B cell (primary cell): ENCODE measurements at regions not wholly inside any gene's neighbourhood (a gene's known extent, or its start where the extent isn't known, plus 50 kb on each side); places are given as distances from the start of the nearest gene placed in this dataset.

ENCODE experiments used
- ATAC-seq: fragments of 200-7000 bp; cut with Tn5 transposase; one replicate; pipeline ENCODE4 v1.10.0; 2021; ENCODE audit warnings: low read depth, mild to moderate bottlenecking, moderate number of reproducible peaks, moderate library complexity
- CTCF ChIA-PET: fragments of 350-600 bp; sonication (Branson Sonifier 250); formaldehyde crosslinking; loops from one replicate; lab custom pipeline; 2021; ENCODE audit warnings: antibody characterized with exemption, inconsistent platforms; lab: Charles Lee
- POLR2A ChIA-PET: fragments of 350-600 bp; sonication (Branson Sonifier 250); formaldehyde crosslinking; loops from one replicate; lab custom pipeline; 2021; ENCODE audit warnings: antibody characterized with exemption; lab: Charles Lee
- DNase-seq: peaks from one replicate; pipeline ENCODE4 v3.0.0; 2013
- H2AFZ ChIP-seq: 2 replicates; pipeline ENCODE4 v1.6.1; 2012; ENCODE audit warnings: mild to moderate bottlenecking, low read depth, low read length; ENCODE audit not compliant: insufficient read depth, poor library complexity, severe bottlenecking
- H3K27ac ChIP-seq, 2 donors: 1 replicate in 1 of 2; 2 replicates in 1 of 2; pipeline ENCODE4 v1.5.1; 2012 to 2013; ENCODE audit warnings: low read length in 2 of 2, mild to moderate bottlenecking in 2 of 2, moderate library complexity in 1 of 2
- H3K27me3 ChIP-seq, 4 experiments: fragments of 200-600 bp in 1 of 4; sonication (generic) in 1 of 4; replicated peaks in 1 of 4; 1 replicate in 2 of 4; 2 replicates in 2 of 4; pipeline versions ENCODE4 v1.6.1 to v1.7.0; 2013 to 2016; ENCODE audit warnings: low read length in 3 of 4, mild to moderate bottlenecking in 2 of 4, mixed read lengths in 1 of 4, moderate library complexity in 1 of 4; ENCODE audit not compliant: insufficient read depth in 4 of 4, control insufficient read depth in 3 of 4; ENCODE audit errors: control extremely low read depth in 1 of 4
- H3K36me3 ChIP-seq, 2 experiments: replicated peaks in 1 of 2; 1 replicate in 1 of 2; 2 replicates in 1 of 2; pipeline versions ENCODE4 v1.6.1 to v1.7.1; 2013; ENCODE audit warnings: low read length in 1 of 2; ENCODE audit not compliant: insufficient read depth in 2 of 2, control insufficient read depth in 1 of 2; ENCODE audit errors: control extremely low read depth in 1 of 2, extremely low read depth in 1 of 2
- H3K4me1 ChIP-seq, 2 donors: fragments of 200-600 bp in 1 of 2; sonication (generic) in 1 of 2; 1 replicate in 1 of 2; 2 replicates in 1 of 2; pipeline versions ENCODE4 v1.5.1 to v1.6.1; 2013 to 2017; ENCODE audit warnings: low read length in 2 of 2; ENCODE audit not compliant: control insufficient read depth in 2 of 2, insufficient read depth in 2 of 2
- H3K4me2 ChIP-seq: replicated peaks from 2 replicates; pipeline ENCODE3; 2012; ENCODE audit warnings: mild to moderate bottlenecking, low read depth, low read length; ENCODE audit not compliant: poor library complexity, severe bottlenecking
- H3K4me3 ChIP-seq, 5 experiments: fragments of 200-600 bp in 1 of 5; sonication (generic) in 1 of 5; 1 replicate in 3 of 5; 2 replicates in 2 of 5; pipeline versions ENCODE4 v1.5.1 to v1.7.0; 2011 to 2016; ENCODE audit warnings: low read length in 4 of 5, mild to moderate bottlenecking in 4 of 5, low read depth in 2 of 5, control low read depth in 1 of 5, moderate library complexity in 1 of 5; ENCODE audit not compliant: insufficient read depth in 1 of 5; ENCODE audit errors: control extremely low read depth in 1 of 5, extremely low read depth in 1 of 5
- H3K79me2 ChIP-seq: fragments of 200-600 bp; sonication (generic); one replicate; pipeline ENCODE4 v1.6.0; 2016; ENCODE audit warnings: low read length; ENCODE audit not compliant: control insufficient read depth, insufficient read depth
- H3K9ac ChIP-seq: fragments of 200-600 bp; sonication (generic); 2 replicates; pipeline ENCODE4 v1.6.1; 2017; ENCODE audit warnings: mild to moderate bottlenecking, low read length, moderate library complexity
- H3K9me3 ChIP-seq, 3 donors: one replicate each; pipeline versions ENCODE4 v1.6.1 to v1.7.1; 2013; ENCODE audit warnings: low read length in 2 of 3; ENCODE audit not compliant: control insufficient read depth in 2 of 3, insufficient read depth in 1 of 3; ENCODE audit errors: control extremely low read depth in 1 of 3
- H4K20me1 ChIP-seq: 2 replicates; pipeline ENCODE4 v1.6.0; 2012; ENCODE audit warnings: mild to moderate bottlenecking, low read length; ENCODE audit not compliant: insufficient read depth, control insufficient read depth, poor library complexity, severe bottlenecking
- H3K27ac Mint-ChIP-seq: one replicate; pipeline ENCODE4 v1.8.0; 2021; ENCODE audit warnings: mixed read lengths
- H3K27me3 Mint-ChIP-seq: one replicate; pipeline ENCODE4 v1.8.0; 2021; ENCODE audit warnings: mixed read lengths
- H3K4me1 Mint-ChIP-seq: one replicate; pipeline ENCODE4 v1.8.0; 2021; ENCODE audit warnings: mixed read lengths
- H3K4me3 Mint-ChIP-seq: one replicate; pipeline ENCODE4 v1.8.0; 2021; ENCODE audit warnings: mixed read lengths
- H3K9me3 Mint-ChIP-seq: one replicate; pipeline ENCODE4 v1.8.0; 2022; ENCODE audit warnings: mixed read lengths; ENCODE audit not compliant: insufficient read depth
- CTCF ChIP-seq: fragments of 200-600 bp; IDR thresholded peaks from one replicate; pipeline ENCODE4 v1.8.0; 2022; ENCODE audit warnings: antibody characterized with exemption, mild to moderate bottlenecking
- EZH2 ChIP-seq: IDR thresholded peaks from 2 replicates; pipeline ENCODE4 v1.6.1; 2012; ENCODE audit warnings: borderline replicate concordance, low read depth, mild to moderate bottlenecking, moderate library complexity, low read length; ENCODE audit not compliant: insufficient read depth, poor library complexity, severe bottlenecking
- WGBS: methylation state at CpG from one replicate; pipeline ENCODE4 v1.1.5; 2013; ENCODE audit warnings: missing lambda C conversion rate; ENCODE audit not compliant: insufficient coverage; 5-methylcytosine and 5-hydroxymethylcytosine counted together
- intact Hi-C: fragments of 100-400 bp; cut with micrococcal nuclease; formaldehyde crosslinking; loops from one replicate; pipeline ENCODE4 v1.10.0; 2022

DNA sequence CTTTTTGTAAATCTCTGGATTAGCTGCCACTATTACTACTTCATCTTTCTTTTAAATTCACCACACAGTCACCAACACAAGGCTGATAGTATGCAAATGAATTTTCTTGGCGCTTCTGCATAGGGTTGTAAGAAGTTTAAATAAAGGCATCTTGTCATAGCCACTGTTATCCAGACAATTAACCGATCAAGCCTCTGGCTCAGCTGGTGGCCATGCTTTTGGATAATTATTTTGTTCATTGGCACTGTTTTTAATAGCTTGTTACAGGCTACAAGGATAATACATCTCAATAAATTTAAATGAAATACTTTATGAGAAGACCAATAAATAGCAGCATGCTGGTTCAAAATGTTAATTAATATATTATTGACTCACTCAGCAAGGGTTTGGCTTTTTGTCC, 1261.0 kb downstream of the FAM181B start:
- Mint-ChIP-seq H3K4me1 (no peaks in the 10 kb centered on the region), H3K27ac (no peak overlapping the region), H3K4me3 (no peak overlapping the region), H3K27me3 (no peaks in the 10 kb centered on the region), H3K9me3 (no peaks in the 10 kb centered on the region)
- no peaks in the 10 kb centered on the region for H3K4me1 ChIP-seq
- no peak overlapping the region for H2AFZ ChIP-seq
- POLR2A ChIA-PET = no interaction called here
- no peaks in the 10 kb centered on the region for H3K79me2 ChIP-seq
- H3K27me3 ChIP-seq = no peaks in the 10 kb centered on the region
- no peak overlapping the region for H3K9ac ChIP-seq
- WGBS = no CpG with 5 or more reads among the region's 2 CpGs
- no peak overlapping the region for H3K4me3 ChIP-seq
- DNase-seq (no peak), ATAC-seq (no peak)
- no peaks in the 10 kb centered on the region for H3K9me3 ChIP-seq
- H3K36me3 ChIP-seq = no peaks in the 10 kb centered on the region
- H3K4me2 ChIP-seq = no peak overlapping the region
- H3K27ac ChIP-seq = no peak overlapping the region
- CTCF ChIA-PET = interaction anchor here (0.7 kb wide), 1 partner anchor 27 kb away, joined by 3 read pairs; no protein-coding TSS in a partner anchor
- intact Hi-C loops = no loop called here
- TF ChIP-seq CTCF (no peak), EZH2 (no peak)
- H4K20me1 ChIP-seq = no peaks in the 10 kb centered on the region

GRCh38 chr11:81470446-81470845, 1263.2 kb downstream of the FAM181B start:
- no peak overlapping the region for H3K27ac Mint-ChIP-seq
- Histone ChIP-seq H3K9me3 (no peaks in the 10 kb centered on the region), H3K79me2 (no peaks in the 10 kb centered on the region), H3K4me1 (no peaks in the 10 kb centered on the region), H3K36me3 (no peaks in the 10 kb centered on the region), H3K9ac (no peak overlapping the region), H2AFZ (no peak overlapping the region), H3K27me3 (no peaks in the 10 kb centered on the region), H3K4me3 (no peak overlapping the region), H3K27ac (no peak overlapping the region), H4K20me1 (no peaks in the 10 kb centered on the region), H3K4me2 (no peak overlapping the region)
- intact Hi-C loops = no loop called here
- H3K4me1 Mint-ChIP-seq = no peaks in the 10 kb centered on the region
- no peak for ATAC-seq
- ChIA-PET POLR2A (no interaction called here), CTCF (no interaction called here)
- 96% methylated on average over 3 of the region's 3 CpGs for WGBS
- no peaks in the 10 kb centered on the region for H3K9me3 Mint-ChIP-seq
- H3K4me3 Mint-ChIP-seq = no peak overlapping the region
- DNase-seq = no peak
- TF ChIP-seq EZH2 (no peak), CTCF (no peak)
- no peaks in the 10 kb centered on the region for H3K27me3 Mint-ChIP-seq
